ENCODE measurements at regions not wholly inside any gene's neighbourhood (a gene's known extent, or its start where the extent isn't known, plus 50 kb on each side); places are given as distances from the start of the nearest gene placed in this dataset.

GRCh38 chr5:67985686-67986387, 229.7 kb upstream of the PIK3R1 start:
- H3K9ac ChIP-seq (ENCODE audit: extremely low read depth, insufficient read length, low read length), result no peak overlapping the region
- peaks cover 0 to 9% of the 10 kb centered on the region in 2 experiments; a peak in 3 of 4 replicates for H3K4me1 Mint-ChIP-seq
- H3K56ac ChIP-seq (ENCODE audit: insufficient read length, low read depth, low read length), result no peak overlapping the region
- no peak overlapping the region for H3K4me2 ChIP-seq (ENCODE audit: insufficient read depth, insufficient read length, low read length)
- no peak overlapping the region for H3K4ac ChIP-seq (ENCODE audit: low read depth, low read length)
- no peaks in the 10 kb centered on the region for H3K79me2 ChIP-seq (ENCODE audit: insufficient read depth, low read length)
- H3K23ac ChIP-seq (ENCODE audit: insufficient read length, low read depth, low read length), result no peak overlapping the region
- no peaks in the 10 kb centered on the region for H4K20me1 ChIP-seq (ENCODE audit: control insufficient read depth, insufficient read depth, insufficient read length)
- H4K8ac ChIP-seq (replicated peaks; ENCODE audit: insufficient read length, low read depth, low read length), result no peak overlapping the region
- H3K79me1 ChIP-seq (ENCODE audit: insufficient read depth, low read depth, low read length, poor library complexity, severe bottlenecking), result no peaks in the 10 kb centered on the region
- H3K23me2 ChIP-seq (ENCODE audit: insufficient read length, low read depth, low read length, poor library complexity, severe bottlenecking), result no peaks in the 10 kb centered on the region
- no peak overlapping the region for H4K5ac ChIP-seq (ENCODE audit: insufficient read length, low read depth, low read length)
- no peak overlapping the region for H2BK12ac ChIP-seq (ENCODE audit: insufficient read length, low read depth, low read length)
- no peak overlapping the region for H3T11ph ChIP-seq (ENCODE audit: low read length)
- no peaks in the 10 kb centered on the region; a peak in 1 of 7 replicates for H3K36me3 Mint-ChIP-seq (ENCODE audit: insufficient read depth in 1 of 3, low read depth in 3 of 3)
- H3K18ac ChIP-seq (ENCODE audit: insufficient read length, low read depth, low read length), result no peak overlapping the region
- H3K27ac ChIP-seq (ENCODE audit: insufficient read length, low read depth, low read length), result no peak overlapping the region
- H2BK120ac ChIP-seq (ENCODE audit: low read depth, low read length, poor library complexity, severe bottlenecking), result no peak overlapping the region
- H3K9me3 Mint-ChIP-seq, result peaks cover 0 to 6% of the 10 kb centered on the region in 2 experiments; a peak in 2 of 5 replicates
- no peaks in the 10 kb centered on the region for H3K27me3 ChIP-seq (ENCODE audit: insufficient read depth, low read length)
- TF ChIP-seq, protein P1, sequence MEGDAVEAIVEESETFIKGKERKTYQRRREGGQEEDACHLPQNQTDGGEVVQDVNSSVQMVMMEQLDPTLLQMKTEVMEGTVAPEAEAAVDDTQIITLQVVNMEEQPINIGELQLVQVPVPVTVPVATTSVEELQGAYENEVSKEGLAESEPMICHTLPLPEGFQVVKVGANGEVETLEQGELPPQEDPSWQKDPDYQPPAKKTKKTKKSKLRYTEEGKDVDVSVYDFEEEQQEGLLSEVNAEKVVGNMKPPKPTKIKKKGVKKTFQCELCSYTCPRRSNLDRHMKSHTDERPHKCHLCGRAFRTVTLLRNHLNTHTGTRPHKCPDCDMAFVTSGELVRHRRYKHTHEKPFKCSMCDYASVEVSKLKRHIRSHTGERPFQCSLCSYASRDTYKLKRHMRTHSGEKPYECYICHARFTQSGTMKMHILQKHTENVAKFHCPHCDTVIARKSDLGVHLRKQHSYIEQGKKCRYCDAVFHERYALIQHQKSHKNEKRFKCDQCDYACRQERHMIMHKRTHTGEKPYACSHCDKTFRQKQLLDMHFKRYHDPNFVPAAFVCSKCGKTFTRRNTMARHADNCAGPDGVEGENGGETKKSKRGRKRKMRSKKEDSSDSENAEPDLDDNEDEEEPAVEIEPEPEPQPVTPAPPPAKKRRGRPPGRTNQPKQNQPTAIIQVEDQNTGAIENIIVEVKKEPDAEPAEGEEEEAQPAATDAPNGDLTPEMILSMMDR (conservative IDR thresholded peaks at IDR 0.05), result no peak
- H2BK15ac ChIP-seq (ENCODE audit: low read depth, low read length), result no peak overlapping the region
- no peak overlapping the region for H2BK20ac ChIP-seq (ENCODE audit: low read depth, low read length, poor library complexity, severe bottlenecking)
- no peak overlapping the region for H4K91ac ChIP-seq (ENCODE audit: insufficient read length, low read depth, low read length)
- no peak overlapping the region for H2AK5ac ChIP-seq (ENCODE audit: insufficient read length, low read length)
- H3K9me3 ChIP-seq (ENCODE audit: control insufficient read depth, low read depth, low read length), result no peaks in the 10 kb centered on the region
- no peak overlapping the region for H2BK5ac ChIP-seq (ENCODE audit: insufficient read length, low read length)
- no peak overlapping the region for H3K14ac ChIP-seq (ENCODE audit: insufficient read depth, low read length)
- no CpG with 5 or more reads among the region's 3 CpGs for WGBS (ENCODE audit: extremely low coverage, insufficient read length, low lambda C conversion rate)
- H3K27me3 Mint-ChIP-seq (ENCODE audit: low read depth), result no peaks in the 10 kb centered on the region; the same call in 1 of the 2 replicates
- no peak overlapping the region for H2AFZ ChIP-seq (ENCODE audit: low read length)
- H3K4me3 Mint-ChIP-seq, result no peak overlapping the region
- no peak for DNase-seq
- no peaks in the 10 kb centered on the region for H3K4me1 ChIP-seq (ENCODE audit: insufficient read depth, low read length)
- peak overlapping the region in 2 of 3 experiments; percentile 11 to 30; a peak in 1 of 7 replicates for H3K27ac Mint-ChIP-seq
